K562 (cell line): ENCODE measurements at regions not wholly inside any gene's neighbourhood (a gene's known extent, or its start where the extent isn't known, plus 50 kb on each side); places are given as distances from the start of the nearest gene placed in this dataset.

Experiments used
- NR2C1 ChIP-seq, 2 experiments: fragments of 450-650 bp; IDR thresholded peaks; 2 replicates each; pipeline ENCODE4 v1.6.1; 2017; ENCODE audit warnings: mild to moderate bottlenecking in 2 of 2, antibody characterized with exemption in 1 of 2, inconsistent platforms in 1 of 2, missing compliant biosample characterization in 1 of 2, missing genetic modification characterization in 1 of 2
- XRCC5 ChIP-seq: fragments of 200-400 bp; formaldehyde crosslinking; IDR thresholded peaks from 2 replicates; pipeline ENCODE4 v1.6.1; 2017; ENCODE audit warnings: low read depth, mild to moderate bottlenecking, low read length
- TF ChIP-seq, protein P1 (sequence below): fragments of 200-600 bp; sonication (generic); IDR thresholded peaks from one replicate; pipeline ENCODE4 v1.6.1; 2012; ENCODE audit warnings: mild to moderate bottlenecking, low read depth, low read length, inconsistent platforms
- TF ChIP-seq, protein P2 (sequence below): fragments of 450-650 bp; IDR thresholded peaks from one replicate; pipeline ENCODE4 v1.6.1; 2018; ENCODE audit warnings: mild to moderate bottlenecking, moderate library complexity; ENCODE audit not compliant: partially characterized antibody

DNA sequence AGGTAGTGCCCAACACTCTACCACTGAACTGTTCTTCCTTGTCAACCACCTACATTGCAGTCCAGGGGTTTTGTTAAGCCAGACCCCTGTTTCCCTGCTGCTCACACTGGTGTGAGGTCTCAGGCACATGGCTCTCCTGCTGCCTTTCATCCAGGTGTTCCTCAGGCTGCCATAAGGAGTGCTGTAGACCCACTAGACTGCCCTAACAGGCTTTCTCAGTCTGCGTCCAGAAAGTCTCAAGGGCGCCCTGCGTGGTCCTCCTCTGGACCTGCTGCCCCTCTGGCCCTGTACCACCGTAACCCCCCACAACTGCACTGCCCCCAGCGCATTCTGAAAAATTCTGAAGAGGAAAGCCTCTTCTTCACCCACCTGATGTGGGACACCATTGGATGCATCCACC lies 225.7 kb upstream of the ANKRD30A start (continued):
- TF ChIP-seq, protein P1, sequence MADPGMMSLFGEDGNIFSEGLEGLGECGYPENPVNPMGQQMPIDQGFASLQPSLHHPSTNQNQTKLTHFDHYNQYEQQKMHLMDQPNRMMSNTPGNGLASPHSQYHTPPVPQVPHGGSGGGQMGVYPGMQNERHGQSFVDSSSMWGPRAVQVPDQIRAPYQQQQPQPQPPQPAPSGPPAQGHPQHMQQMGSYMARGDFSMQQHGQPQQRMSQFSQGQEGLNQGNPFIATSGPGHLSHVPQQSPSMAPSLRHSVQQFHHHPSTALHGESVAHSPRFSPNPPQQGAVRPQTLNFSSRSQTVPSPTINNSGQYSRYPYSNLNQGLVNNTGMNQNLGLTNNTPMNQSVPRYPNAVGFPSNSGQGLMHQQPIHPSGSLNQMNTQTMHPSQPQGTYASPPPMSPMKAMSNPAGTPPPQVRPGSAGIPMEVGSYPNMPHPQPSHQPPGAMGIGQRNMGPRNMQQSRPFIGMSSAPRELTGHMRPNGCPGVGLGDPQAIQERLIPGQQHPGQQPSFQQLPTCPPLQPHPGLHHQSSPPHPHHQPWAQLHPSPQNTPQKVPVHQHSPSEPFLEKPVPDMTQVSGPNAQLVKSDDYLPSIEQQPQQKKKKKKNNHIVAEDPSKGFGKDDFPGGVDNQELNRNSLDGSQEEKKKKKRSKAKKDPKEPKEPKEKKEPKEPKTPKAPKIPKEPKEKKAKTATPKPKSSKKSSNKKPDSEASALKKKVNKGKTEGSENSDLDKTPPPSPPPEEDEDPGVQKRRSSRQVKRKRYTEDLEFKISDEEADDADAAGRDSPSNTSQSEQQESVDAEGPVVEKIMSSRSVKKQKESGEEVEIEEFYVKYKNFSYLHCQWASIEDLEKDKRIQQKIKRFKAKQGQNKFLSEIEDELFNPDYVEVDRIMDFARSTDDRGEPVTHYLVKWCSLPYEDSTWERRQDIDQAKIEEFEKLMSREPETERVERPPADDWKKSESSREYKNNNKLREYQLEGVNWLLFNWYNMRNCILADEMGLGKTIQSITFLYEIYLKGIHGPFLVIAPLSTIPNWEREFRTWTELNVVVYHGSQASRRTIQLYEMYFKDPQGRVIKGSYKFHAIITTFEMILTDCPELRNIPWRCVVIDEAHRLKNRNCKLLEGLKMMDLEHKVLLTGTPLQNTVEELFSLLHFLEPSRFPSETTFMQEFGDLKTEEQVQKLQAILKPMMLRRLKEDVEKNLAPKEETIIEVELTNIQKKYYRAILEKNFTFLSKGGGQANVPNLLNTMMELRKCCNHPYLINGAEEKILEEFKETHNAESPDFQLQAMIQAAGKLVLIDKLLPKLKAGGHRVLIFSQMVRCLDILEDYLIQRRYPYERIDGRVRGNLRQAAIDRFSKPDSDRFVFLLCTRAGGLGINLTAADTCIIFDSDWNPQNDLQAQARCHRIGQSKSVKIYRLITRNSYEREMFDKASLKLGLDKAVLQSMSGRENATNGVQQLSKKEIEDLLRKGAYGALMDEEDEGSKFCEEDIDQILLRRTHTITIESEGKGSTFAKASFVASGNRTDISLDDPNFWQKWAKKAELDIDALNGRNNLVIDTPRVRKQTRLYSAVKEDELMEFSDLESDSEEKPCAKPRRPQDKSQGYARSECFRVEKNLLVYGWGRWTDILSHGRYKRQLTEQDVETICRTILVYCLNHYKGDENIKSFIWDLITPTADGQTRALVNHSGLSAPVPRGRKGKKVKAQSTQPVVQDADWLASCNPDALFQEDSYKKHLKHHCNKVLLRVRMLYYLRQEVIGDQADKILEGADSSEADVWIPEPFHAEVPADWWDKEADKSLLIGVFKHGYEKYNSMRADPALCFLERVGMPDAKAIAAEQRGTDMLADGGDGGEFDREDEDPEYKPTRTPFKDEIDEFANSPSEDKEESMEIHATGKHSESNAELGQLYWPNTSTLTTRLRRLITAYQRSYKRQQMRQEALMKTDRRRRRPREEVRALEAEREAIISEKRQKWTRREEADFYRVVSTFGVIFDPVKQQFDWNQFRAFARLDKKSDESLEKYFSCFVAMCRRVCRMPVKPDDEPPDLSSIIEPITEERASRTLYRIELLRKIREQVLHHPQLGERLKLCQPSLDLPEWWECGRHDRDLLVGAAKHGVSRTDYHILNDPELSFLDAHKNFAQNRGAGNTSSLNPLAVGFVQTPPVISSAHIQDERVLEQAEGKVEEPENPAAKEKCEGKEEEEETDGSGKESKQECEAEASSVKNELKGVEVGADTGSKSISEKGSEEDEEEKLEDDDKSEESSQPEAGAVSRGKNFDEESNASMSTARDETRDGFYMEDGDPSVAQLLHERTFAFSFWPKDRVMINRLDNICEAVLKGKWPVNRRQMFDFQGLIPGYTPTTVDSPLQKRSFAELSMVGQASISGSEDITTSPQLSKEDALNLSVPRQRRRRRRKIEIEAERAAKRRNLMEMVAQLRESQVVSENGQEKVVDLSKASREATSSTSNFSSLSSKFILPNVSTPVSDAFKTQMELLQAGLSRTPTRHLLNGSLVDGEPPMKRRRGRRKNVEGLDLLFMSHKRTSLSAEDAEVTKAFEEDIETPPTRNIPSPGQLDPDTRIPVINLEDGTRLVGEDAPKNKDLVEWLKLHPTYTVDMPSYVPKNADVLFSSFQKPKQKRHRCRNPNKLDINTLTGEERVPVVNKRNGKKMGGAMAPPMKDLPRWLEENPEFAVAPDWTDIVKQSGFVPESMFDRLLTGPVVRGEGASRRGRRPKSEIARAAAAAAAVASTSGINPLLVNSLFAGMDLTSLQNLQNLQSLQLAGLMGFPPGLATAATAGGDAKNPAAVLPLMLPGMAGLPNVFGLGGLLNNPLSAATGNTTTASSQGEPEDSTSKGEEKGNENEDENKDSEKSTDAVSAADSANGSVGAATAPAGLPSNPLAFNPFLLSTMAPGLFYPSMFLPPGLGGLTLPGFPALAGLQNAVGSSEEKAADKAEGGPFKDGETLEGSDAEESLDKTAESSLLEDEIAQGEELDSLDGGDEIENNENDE, result no peak
- TF ChIP-seq NR2C1 (IDR thresholded peaks at IDR 0.05), result no peak
- TF ChIP-seq NR2C1 (tag; IDR thresholded peaks at IDR 0.05), result no peak
- TF ChIP-seq XRCC5, result no peak
- TF ChIP-seq, protein P2, sequence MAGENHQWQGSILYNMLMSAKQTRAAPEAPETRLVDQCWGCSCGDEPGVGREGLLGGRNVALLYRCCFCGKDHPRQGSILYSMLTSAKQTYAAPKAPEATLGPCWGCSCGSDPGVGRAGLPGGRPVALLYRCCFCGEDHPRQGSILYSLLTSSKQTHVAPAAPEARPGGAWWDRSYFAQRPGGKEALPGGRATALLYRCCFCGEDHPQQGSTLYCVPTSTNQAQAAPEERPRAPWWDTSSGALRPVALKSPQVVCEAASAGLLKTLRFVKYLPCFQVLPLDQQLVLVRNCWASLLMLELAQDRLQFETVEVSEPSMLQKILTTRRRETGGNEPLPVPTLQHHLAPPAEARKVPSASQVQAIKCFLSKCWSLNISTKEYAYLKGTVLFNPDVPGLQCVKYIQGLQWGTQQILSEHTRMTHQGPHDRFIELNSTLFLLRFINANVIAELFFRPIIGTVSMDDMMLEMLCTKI, result no peak
